ENCODE measurements at regions not wholly inside any gene's neighbourhood (a gene's known extent, or its start where the extent isn't known, plus 50 kb on each side); places are given as distances from the start of the nearest gene placed in this dataset.

- H3K79me2 ChIP-seq (ENCODE audit: control insufficient read depth, insufficient read depth, low read length) = no peaks in the 10 kb centered on the region
- CTCF ChIA-PET (ENCODE audit: low intra/inter-chr PET ratio) = no interaction called here
- no peak for TF ChIP-seq BRD9 (IDR thresholded peaks at IDR 0.05; ENCODE audit: low read depth, partially characterized antibody)
- TF ChIP-seq SIRT6 (IDR thresholded peaks at IDR 0.05; ENCODE audit: low read depth, low read length) = no peak
- no peak for TF ChIP-seq TRIM25 (IDR thresholded peaks at IDR 0.05; ENCODE audit: borderline replicate concordance)
- TF ChIP-seq ARHGAP35 (IDR thresholded peaks at IDR 0.05; ENCODE audit: partially characterized antibody) = no peak
- TF ChIP-seq AFF4 (CRISPR knock-in tag; IDR thresholded peaks at IDR 0.05) = no peak
- TF ChIP-seq CCNT2 (IDR thresholded peaks at IDR 0.05; ENCODE audit: borderline replicate concordance, extremely low read depth, insufficient read length, low read depth, low read length) = no peak
- TF ChIP-seq ZNF75A (CRISPR knock-in tag; IDR thresholded peaks at IDR 0.05) = no peak
- TF ChIP-seq ZNF121 (CRISPR knock-in tag; conservative IDR thresholded peaks at IDR 0.05) = no peak
- no peak for TF ChIP-seq PHB2 (IDR thresholded peaks at IDR 0.05; ENCODE audit: low read depth)
- TF ChIP-seq MBD1 (CRISPR knock-in tag; IDR thresholded peaks at IDR 0.05) = no peak
- TF ChIP-seq HOMEZ (CRISPR knock-in tag; IDR thresholded peaks at IDR 0.05) = no peak
- TF ChIP-seq ETV5 (CRISPR knock-in tag; IDR thresholded peaks at IDR 0.05; ENCODE audit: low read depth) = no peak
- no peak for TF ChIP-seq PPARD (CRISPR knock-in tag; IDR thresholded peaks at IDR 0.05)
Measured at GRCh38 chr2:38173683-38174082, 97.7 kb upstream of the CYP1B1 start.

More at GRCh38 chr2:38173683-38174082, 97.7 kb upstream of the CYP1B1 start:
- H3K27me3 ChIP-seq (ENCODE audit: control insufficient read depth in 2 of 2, insufficient read depth in 2 of 2, low read length in 2 of 2) = peaks cover 2 to 11% of the 10 kb centered on the region in 2 experiments; a peak in 3 of 5 replicates
- no peaks in the 10 kb centered on the region for H3K36me3 ChIP-seq (ENCODE audit: control insufficient read depth, insufficient read depth, low read length)
- no peaks in the 10 kb centered on the region for H3K4me1 ChIP-seq (replicated peaks in 1 of 2; ENCODE audit: control insufficient read depth in 2 of 2, insufficient read depth in 2 of 2, low read length in 2 of 2)
- no peak overlapping the region for H3K27ac ChIP-seq (ENCODE audit: extremely low read depth, low read depth, low read length)
- no peak for ATAC-seq
- FAIRE-seq = peak; percentile 29
- no peaks in the 10 kb centered on the region for H4K20me1 ChIP-seq (replicated peaks; ENCODE audit: control insufficient read depth, insufficient read depth, low read length)
- no peaks in the 10 kb centered on the region for H3K9me3 ChIP-seq (replicated peaks; ENCODE audit: control insufficient read depth, insufficient read depth, low read depth, low read length)
- no peak overlapping the region for H2AFZ ChIP-seq (ENCODE audit: low read depth, low read length)
- 0% methylated on average over 4 of the region's 4 CpGs for WGBS (ENCODE audit: insufficient coverage, low coverage, missing lambda C conversion rate)
- POLR2A ChIA-PET = no interaction called here
- no peak overlapping the region for H3K4me3 ChIP-seq
- no peak overlapping the region for H3K9ac ChIP-seq (ENCODE audit: insufficient read depth in 1 of 2, low read depth in 2 of 2, low read length in 2 of 2)
- no peaks in the 10 kb centered on the region for H3K9me1 ChIP-seq (ENCODE audit: control insufficient read depth, insufficient read depth, low read length)
- DNase-seq (ENCODE audit: extremely low read depth in 1 of 4, low spot score in 3 of 4) = no peak
- intact Hi-C loops (cut with micrococcal nuclease) = no loop called here
- H3K4me2 ChIP-seq (ENCODE audit: insufficient read depth, low read length) = no peak overlapping the region
- no TSS peak for BruUV-seq (replicated peaks)
- in situ Hi-C loops (cut with MboI) = no loop called here

All from K562 (cell line).